Right atrium auricular region (tissue), 2 donors: ENCODE measurements at regions not wholly inside any gene's neighbourhood (a gene's known extent, or its start where the extent isn't known, plus 50 kb on each side); places are given as distances from the start of the nearest gene placed in this dataset.

Experiments
- DNase-seq: peaks from one replicate; pipeline ENCODE4 v3.0.0-alpha.2; 2019; ENCODE audit warnings: low spot score
- H3K27ac ChIP-seq, 2 donors: fragments of 200-600 bp; sonication (generic); 1 replicate in 1 of 2; 2 replicates in 1 of 2; pipeline ENCODE4 v1.5.1; 2016 to 2019
- H3K27me3 ChIP-seq, 2 donors: fragments of 200-600 bp; sonication (generic); one replicate each; pipeline versions ENCODE4 v1.5.1 to v1.6.0; 2017 to 2019
- H3K36me3 ChIP-seq: fragments of 200-600 bp; sonication (generic); one replicate; pipeline ENCODE4 v1.5.1; 2016
- H3K4me1 ChIP-seq, 2 donors: fragments of 200-600 bp; sonication (generic); one replicate each; pipeline versions ENCODE4 v1.5.1 to v1.6.0; 2017 to 2019
- H3K4me3 ChIP-seq, 2 donors: fragments of 200-600 bp; sonication (generic); 1 replicate in 1 of 2; 2 replicates in 1 of 2; pipeline ENCODE4 v1.5.1; 2017 to 2019; ENCODE audit warnings: mild to moderate bottlenecking in 1 of 2, moderate library complexity in 1 of 2
- H3K9me3 ChIP-seq, 2 donors: fragments of 200-600 bp; sonication (generic); one replicate each; pipeline ENCODE4 v1.5.1; 2019
- TF ChIP-seq, protein P1 (sequence below), 2 donors: fragments of 200-600 bp; sonication (generic); IDR thresholded peaks; one replicate each; pipeline ENCODE4 v1.5.1; 2019; ENCODE audit warnings: antibody characterized with exemption in 2 of 2

DNA sequence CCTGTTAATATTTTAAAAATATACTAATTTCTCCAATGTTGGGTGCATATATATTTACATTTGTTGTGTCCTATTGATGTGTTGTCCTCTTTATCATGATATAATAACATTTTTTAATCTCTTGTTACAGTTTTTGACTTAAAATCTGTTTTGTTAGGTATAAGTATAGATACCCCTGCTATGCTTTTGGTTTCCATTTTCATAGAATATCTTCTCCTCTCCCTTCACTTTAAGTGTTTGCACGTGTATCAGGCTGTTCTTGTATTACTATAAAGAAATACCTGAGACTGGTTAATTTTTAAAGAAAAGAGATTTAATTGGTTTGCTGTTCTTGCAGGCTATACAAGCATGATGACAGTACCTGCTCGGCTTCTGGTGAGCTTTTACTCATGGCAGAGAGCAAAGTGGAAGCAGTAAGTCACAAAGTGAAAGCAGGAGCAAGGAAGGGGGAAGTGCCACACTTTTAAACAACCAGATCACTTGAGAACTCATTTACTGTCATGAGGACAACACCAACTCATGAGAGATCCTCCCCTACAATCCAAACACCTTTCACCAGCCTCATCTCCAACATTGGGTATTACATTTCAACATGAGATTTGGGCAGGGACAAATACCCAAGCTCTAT lies 340.5 kb upstream of the SYNCRIP start:
- DNase-seq, result no peak
- H3K9me3 ChIP-seq, result peaks cover 6 to 15% of the 10 kb centered on the region in 2 donors
- TF ChIP-seq, protein P1, sequence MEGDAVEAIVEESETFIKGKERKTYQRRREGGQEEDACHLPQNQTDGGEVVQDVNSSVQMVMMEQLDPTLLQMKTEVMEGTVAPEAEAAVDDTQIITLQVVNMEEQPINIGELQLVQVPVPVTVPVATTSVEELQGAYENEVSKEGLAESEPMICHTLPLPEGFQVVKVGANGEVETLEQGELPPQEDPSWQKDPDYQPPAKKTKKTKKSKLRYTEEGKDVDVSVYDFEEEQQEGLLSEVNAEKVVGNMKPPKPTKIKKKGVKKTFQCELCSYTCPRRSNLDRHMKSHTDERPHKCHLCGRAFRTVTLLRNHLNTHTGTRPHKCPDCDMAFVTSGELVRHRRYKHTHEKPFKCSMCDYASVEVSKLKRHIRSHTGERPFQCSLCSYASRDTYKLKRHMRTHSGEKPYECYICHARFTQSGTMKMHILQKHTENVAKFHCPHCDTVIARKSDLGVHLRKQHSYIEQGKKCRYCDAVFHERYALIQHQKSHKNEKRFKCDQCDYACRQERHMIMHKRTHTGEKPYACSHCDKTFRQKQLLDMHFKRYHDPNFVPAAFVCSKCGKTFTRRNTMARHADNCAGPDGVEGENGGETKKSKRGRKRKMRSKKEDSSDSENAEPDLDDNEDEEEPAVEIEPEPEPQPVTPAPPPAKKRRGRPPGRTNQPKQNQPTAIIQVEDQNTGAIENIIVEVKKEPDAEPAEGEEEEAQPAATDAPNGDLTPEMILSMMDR (IDR thresholded peaks at IDR 0.05), result no peak

GRCh38 chr6:85977661-85978060 lies 335.0 kb upstream of the SYNCRIP start:
- TF ChIP-seq, protein P1 (IDR thresholded peaks at IDR 0.05), result no peak
- Histone ChIP-seq H3K36me3 (no peaks in the 10 kb centered on the region), H3K27me3 (no peaks in the 10 kb centered on the region), H3K4me1 (no peaks in the 10 kb centered on the region), H3K27ac (no peak overlapping the region), H3K4me3 (no peak overlapping the region), H3K9me3 (no peaks in the 10 kb centered on the region)
- no peak for DNase-seq

More for the DNA sequence above, 340.5 kb upstream of the SYNCRIP start:
- Histone ChIP-seq H3K27ac (no peak overlapping the region), H3K4me3 (no peak overlapping the region), H3K4me1 (no peaks in the 10 kb centered on the region), H3K36me3 (no peaks in the 10 kb centered on the region), H3K27me3 (no peaks in the 10 kb centered on the region)

GRCh38 chr6:85975957-85976356 lies 333.3 kb upstream of the SYNCRIP start:
- no peak overlapping the region for H3K4me3 ChIP-seq
- no peaks in the 10 kb centered on the region for H3K27me3 ChIP-seq
- TF ChIP-seq, protein P1 (IDR thresholded peaks at IDR 0.05), result no peak
- H3K36me3 ChIP-seq, result no peaks in the 10 kb centered on the region
- DNase-seq, result no peak
- no peak overlapping the region for H3K27ac ChIP-seq
- no peaks in the 10 kb centered on the region for H3K4me1 ChIP-seq
- H3K9me3 ChIP-seq, result no peaks in the 10 kb centered on the region

DNA sequence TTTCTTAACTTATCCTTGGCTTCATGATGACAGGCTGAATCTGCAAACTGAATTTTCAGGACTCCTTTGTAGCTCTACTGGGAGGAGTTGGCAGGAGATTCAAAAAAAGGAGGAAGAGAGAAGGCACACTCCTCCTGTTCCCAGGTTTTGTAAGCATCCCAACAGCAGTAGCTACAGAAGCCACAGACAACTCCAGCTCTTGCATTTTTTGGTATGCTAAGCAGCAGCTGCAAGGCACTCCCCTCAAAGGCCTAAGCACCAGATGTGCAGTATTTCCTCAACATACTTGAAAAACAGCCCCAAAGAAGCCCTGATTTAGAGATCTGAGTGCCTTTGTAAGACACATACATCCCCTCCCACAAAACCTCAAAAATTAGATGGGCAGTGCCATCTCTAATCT lies 328.6 kb upstream of the SYNCRIP start:
- Histone ChIP-seq H3K27ac (no peak overlapping the region), H3K4me1 (no peaks in the 10 kb centered on the region), H3K27me3 (no peaks in the 10 kb centered on the region), H3K4me3 (no peak overlapping the region), H3K36me3 (no peaks in the 10 kb centered on the region), H3K9me3 (no peaks in the 10 kb centered on the region)
- TF ChIP-seq, protein P1 (IDR thresholded peaks at IDR 0.05), result no peak
- DNase-seq, result no peak

DNA sequence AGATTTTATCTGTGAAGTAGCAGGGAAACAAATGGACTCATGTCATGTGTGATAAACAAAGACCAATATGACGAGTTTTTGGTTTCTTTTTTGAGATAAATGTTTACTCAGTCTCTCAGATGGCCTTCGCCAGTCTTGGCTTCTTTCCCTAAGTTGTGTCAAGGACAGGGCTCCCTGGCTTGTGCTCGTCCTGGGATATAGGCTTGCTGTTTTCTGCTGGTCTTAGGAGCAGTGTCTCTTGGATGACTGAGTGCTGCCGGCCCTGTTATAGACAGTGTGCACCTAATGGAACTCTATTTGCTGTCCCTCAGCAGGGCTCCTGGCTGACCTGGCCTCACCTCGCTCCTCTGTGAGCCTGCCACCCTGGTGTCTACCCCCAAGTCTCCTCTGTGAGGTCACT lies 324.1 kb upstream of the SYNCRIP start:
- H3K9me3 ChIP-seq, result no peaks in the 10 kb centered on the region
- H3K27me3 ChIP-seq, result no peaks in the 10 kb centered on the region
- H3K36me3 ChIP-seq, result no peaks in the 10 kb centered on the region
- no peak overlapping the region for H3K4me3 ChIP-seq
- no peak for DNase-seq
- H3K27ac ChIP-seq, result no peak overlapping the region
- H3K4me1 ChIP-seq, result no peaks in the 10 kb centered on the region
- TF ChIP-seq, protein P1 (IDR thresholded peaks at IDR 0.05), result no peak

GRCh38 chr6:85961746-85962145 lies 319.1 kb upstream of the SYNCRIP start:
- DNase-seq, result no peak
- no peaks in the 10 kb centered on the region for H3K9me3 ChIP-seq
- TF ChIP-seq, protein P1 (IDR thresholded peaks at IDR 0.05), result no peak
- no peak overlapping the region for H3K4me3 ChIP-seq
- no peaks in the 10 kb centered on the region for H3K4me1 ChIP-seq
- no peak overlapping the region for H3K27ac ChIP-seq
- H3K36me3 ChIP-seq, result no peaks in the 10 kb centered on the region
- no peaks in the 10 kb centered on the region for H3K27me3 ChIP-seq
